BJ (cell line): ENCODE measurements at regions not wholly inside any gene's neighbourhood (a gene's known extent, or its start where the extent isn't known, plus 50 kb on each side); places are given as distances from the start of the nearest gene placed in this dataset.

Source experiments
- CTCF ChIA-PET: fragments of 350-600 bp; formaldehyde crosslinking; extraction: SDS; loops from one replicate; lab custom pipeline; 2021; ENCODE audit warnings: antibody characterized with exemption, inconsistent platforms; lab: Yijun Ruan, JAX
- POLR2A ChIA-PET: fragments of 300-600 bp; sonication (Branson Sonifier 250); formaldehyde crosslinking; extraction: SDS; loops from one replicate; lab custom pipeline; 2021; ENCODE audit warnings: antibody characterized with exemption; lab: Charles Lee
- DNase-seq: peaks from one replicate; pipeline ENCODE4 v3.0.0-alpha.2; 2011; ENCODE audit warnings: low read depth
- H3K27me3 ChIP-seq: 2 replicates; pipeline ENCODE4 v1.6.0; 2011; ENCODE audit warnings: low read length; ENCODE audit not compliant: control insufficient read depth, insufficient read depth
- H3K36me3 ChIP-seq: 2 replicates; pipeline ENCODE4 v1.5.1; 2011; ENCODE audit warnings: low read length; ENCODE audit not compliant: control insufficient read depth, insufficient read depth
- H3K4me3 ChIP-seq: 2 replicates; pipeline ENCODE4 v1.5.1; 2011; ENCODE audit warnings: low read depth, mild to moderate bottlenecking, control low read depth, low read length
- CTCF ChIP-seq: IDR thresholded peaks from 2 replicates; pipeline ENCODE4 v1.5.1; 2011; ENCODE audit warnings: low read depth, mild to moderate bottlenecking, control low read depth, inconsistent platforms, low read length, moderate library complexity; ENCODE audit not compliant: insufficient read depth

GRCh38 chr1:68317543-68317942 lies 85.2 kb upstream of the WLS start:
- H3K27me3 ChIP-seq: peaks cover 4% of the 10 kb centered on the region
- no peak overlapping the region for H3K4me3 ChIP-seq
- no peak for DNase-seq
- no peaks in the 10 kb centered on the region for H3K36me3 ChIP-seq
- no peak for TF ChIP-seq CTCF
- POLR2A ChIA-PET: no interaction called here
- CTCF ChIA-PET: no interaction called here

- DNase-seq: no peak
- Histone ChIP-seq H3K36me3 (no peaks in the 10 kb centered on the region), H3K27me3 (peaks cover 2% of the 10 kb centered on the region; the same call in 1 of the 2 replicates), H3K4me3 (no peak overlapping the region)
- ChIA-PET CTCF (interaction anchor here (1.3 kb wide), 1 partner anchor 197 kb away, joined by 5 read pairs; no protein-coding TSS in a partner anchor), POLR2A (no interaction called here)
- TF ChIP-seq CTCF: no peak
Measured at GRCh38 chr1:68314151-68314780, 81.9 kb upstream of the WLS start.

GRCh38 chr1:68313735-68314134 lies 81.4 kb upstream of the WLS start:
- Histone ChIP-seq H3K4me3 (no peak overlapping the region), H3K36me3 (no peaks in the 10 kb centered on the region), H3K27me3 (peaks cover 2% of the 10 kb centered on the region; the same call in 1 of the 2 replicates)
- DNase-seq: no peak
- TF ChIP-seq CTCF: no peak
- ChIA-PET POLR2A (no interaction called here), CTCF (interaction anchor here (0.8 to 1.3 kb wide), 3 partner anchors 14 to 197 kb away, joined by 3 to 5 read pairs (median 3); no protein-coding TSS in a partner anchor)

- no peak for DNase-seq
- no peak overlapping the region for H3K4me3 ChIP-seq
- H3K36me3 ChIP-seq: no peaks in the 10 kb centered on the region
- H3K27me3 ChIP-seq: peaks cover 6% of the 10 kb centered on the region; the same call in 1 of the 2 replicates
- TF ChIP-seq CTCF: no peak
- POLR2A ChIA-PET: no interaction called here
- CTCF ChIA-PET: interaction anchor here (1.1 kb wide), 1 partner anchor 13 kb away, joined by 3 read pairs; no protein-coding TSS in a partner anchor
Measured at GRCh38 chr1:68308034-68308433, 75.7 kb upstream of the WLS start.

GRCh38 chr1:68307378-68307787 lies 75.1 kb upstream of the WLS start:
- Histone ChIP-seq H3K36me3 (no peaks in the 10 kb centered on the region), H3K4me3 (no peak overlapping the region), H3K27me3 (peaks cover 6% of the 10 kb centered on the region; the same call in 1 of the 2 replicates)
- ChIA-PET POLR2A (no interaction called here), CTCF (interaction anchor here (1.1 kb wide), 1 partner anchor 14 kb away, joined by 3 read pairs; no protein-coding TSS in a partner anchor)
- TF ChIP-seq CTCF: no peak
- no peak for DNase-seq
